SK-N-SH treated with all-trans-retinoic acid at 6 μM for 48 hours (cell line): ENCODE measurements at regions not wholly inside any gene's neighbourhood (a gene's known extent, or its start where the extent isn't known, plus 50 kb on each side); places are given as distances from the start of the nearest gene placed in this dataset.

ENCODE experiments used
- ARNTL ChIP-seq: fragments of 450-650 bp; formaldehyde crosslinking; IDR thresholded peaks from 2 replicates; pipeline ENCODE4 v1.5.0; 2020; ENCODE audit warnings: low read depth, mild to moderate bottlenecking, moderate library complexity, borderline replicate concordance
- CSRNP3 ChIP-seq: fragments of 250-450 bp; sonication (Bioruptor Pico); IDR thresholded peaks from 2 replicates; pipeline ENCODE4 v1.5.1; 2021; ENCODE audit warnings: mild to moderate bottlenecking, moderate library complexity
- GLIS3 ChIP-seq: fragments of 250-450 bp; sonication (Bioruptor Pico); IDR thresholded peaks from 2 replicates; pipeline ENCODE4 v1.5.0; 2020; ENCODE audit warnings: mild to moderate bottlenecking, moderate library complexity
- PATZ1 ChIP-seq: fragments of 250-450 bp; sonication (Bioruptor Pico); IDR thresholded peaks from 2 replicates; pipeline ENCODE4 v1.8.0; 2020; ENCODE audit warnings: mild to moderate bottlenecking, moderate library complexity, borderline replicate concordance
- PPARA ChIP-seq: fragments of 250-450 bp; sonication (Bioruptor Pico); IDR thresholded peaks from 2 replicates; pipeline ENCODE4 v1.5.0; 2020; ENCODE audit warnings: mild to moderate bottlenecking, borderline replicate concordance
- RARB ChIP-seq: fragments of 250-450 bp; sonication (Bioruptor Pico); IDR thresholded peaks from 2 replicates; pipeline ENCODE4 v1.8.0; 2021; ENCODE audit warnings: mild to moderate bottlenecking, moderate library complexity
- SNAI2 ChIP-seq: fragments of 250-450 bp; sonication (Bioruptor Pico); IDR thresholded peaks from 2 replicates; pipeline ENCODE4 v1.5.0; 2020; ENCODE audit warnings: mild to moderate bottlenecking, moderate library complexity
- TCF4 ChIP-seq: fragments of 250-450 bp; sonication (Bioruptor Pico); IDR thresholded peaks from 2 replicates; pipeline ENCODE4 v1.8.0; 2021; ENCODE audit warnings: mild to moderate bottlenecking, moderate library complexity, borderline replicate concordance
- TOX ChIP-seq: fragments of 250-450 bp; sonication (Bioruptor Pico); IDR thresholded peaks from 2 replicates; pipeline ENCODE4 v1.8.0; 2021; ENCODE audit warnings: mild to moderate bottlenecking, moderate library complexity, borderline replicate concordance
- TSHZ2 ChIP-seq: fragments of 250-450 bp; sonication (Bioruptor Pico); IDR thresholded peaks from 2 replicates; pipeline ENCODE4 v1.5.0; 2020; ENCODE audit warnings: mild to moderate bottlenecking, moderate library complexity
- ZC3H10 ChIP-seq: fragments of 250-450 bp; sonication (Bioruptor Pico); IDR thresholded peaks from 2 replicates; pipeline ENCODE4 v1.5.1; 2021; ENCODE audit warnings: mild to moderate bottlenecking, moderate library complexity
- ZFP3 ChIP-seq: fragments of 250-450 bp; sonication (Bioruptor Pico); IDR thresholded peaks from 2 replicates; pipeline ENCODE4 v1.5.0; 2020; ENCODE audit warnings: mild to moderate bottlenecking, moderate library complexity
- ZFP30 ChIP-seq: fragments of 450-650 bp; formaldehyde crosslinking; IDR thresholded peaks from 2 replicates; pipeline ENCODE4 v1.5.0; 2022; ENCODE audit warnings: mild to moderate bottlenecking, moderate library complexity
- ZNF565 ChIP-seq: fragments of 450-650 bp; formaldehyde crosslinking; conservative IDR thresholded peaks from 2 replicates; pipeline ENCODE4 v1.5.0; 2020; ENCODE audit warnings: low read depth, mild to moderate bottlenecking, moderate library complexity

GRCh38 chr3:42019953-42020260 is 58.0 kb upstream of the ULK4 start:
- no peak for TF ChIP-seq PATZ1 (CRISPR knock-in tag)
- TF ChIP-seq ZFP3 (CRISPR knock-in tag) = no peak
- no peak for TF ChIP-seq SNAI2 (CRISPR knock-in tag)
- TF ChIP-seq ZNF565 (CRISPR knock-in tag) = no peak
- no peak for TF ChIP-seq CSRNP3 (CRISPR knock-in tag)
- no peak for TF ChIP-seq ZFP30 (CRISPR knock-in tag)
- no peak for TF ChIP-seq TSHZ2 (CRISPR knock-in tag)
- TF ChIP-seq PPARA (CRISPR knock-in tag) = no peak
- TF ChIP-seq ARNTL (CRISPR knock-in tag) = no peak
- TF ChIP-seq ZC3H10 (CRISPR knock-in tag) = no peak
- no peak for TF ChIP-seq GLIS3 (CRISPR knock-in tag)
- TF ChIP-seq TCF4 (CRISPR knock-in tag) = no peak
- TF ChIP-seq RARB = no peak
- TF ChIP-seq TOX = no peak
